RPMI8226 (cell line): ENCODE measurements at regions not wholly inside any gene's neighbourhood (a gene's known extent, or its start where the extent isn't known, plus 50 kb on each side); places are given as distances from the start of the nearest gene placed in this dataset.
"Not testable (repeated sequence)": the region's sequence is repeated elsewhere in the genome, so short reads cannot be mapped to it uniquely, and the experiment has no call there.

Experiments used
- DNase-seq: peaks from one replicate; pipeline ENCODE4 v3.0.0-alpha.2; 2015

- DNase-seq = no peak
Measured at GRCh38 chr17:45650561-45650960, 133.6 kb upstream of the CRHR1 start.

GRCh38 chr17:45651145-45651709 is 132.9 kb upstream of the CRHR1 start:
- DNase-seq = no peak

- DNase-seq = no peak
Measured at GRCh38 chr17:45653616-45654015, 130.5 kb upstream of the CRHR1 start.

GRCh38 chr17:45656527-45657181 is 127.5 kb upstream of the CRHR1 start:
- no peak for DNase-seq

GRCh38 chr17:45660474-45660873 is 123.6 kb upstream of the CRHR1 start:
- DNase-seq = no peak

- DNase-seq = no peak
Measured at GRCh38 chr17:45662432-45662831, 121.7 kb upstream of the CRHR1 start.

- DNase-seq = no peak
Measured at GRCh38 chr17:45663772-45664171, 120.3 kb upstream of the CRHR1 start.

- no peak for DNase-seq
Measured at GRCh38 chr17:45664921-45665320, 119.2 kb upstream of the CRHR1 start.

- DNase-seq = no peak
Measured at GRCh38 chr17:45666046-45666600, 118.0 kb upstream of the CRHR1 start.

GRCh38 chr17:45666641-45667040 is 117.5 kb upstream of the CRHR1 start:
- DNase-seq = no peak

- no peak for DNase-seq
Measured at GRCh38 chr17:45667591-45668171, 116.4 kb upstream of the CRHR1 start.

GRCh38 chr17:45668316-45668715 is 115.8 kb upstream of the CRHR1 start:
- DNase-seq = no peak

GRCh38 chr17:45672301-45672700 is 111.8 kb upstream of the CRHR1 start:
- DNase-seq = no peak

GRCh38 chr17:45672792-45673191 is 111.3 kb upstream of the CRHR1 start:
- DNase-seq = no peak

- DNase-seq = not testable (repeated sequence)
Measured at GRCh38 chr17:45673759-45674158, 110.4 kb upstream of the CRHR1 start.

- DNase-seq = no peak
Measured at GRCh38 chr17:45675012-45675411, 109.1 kb upstream of the CRHR1 start.

GRCh38 chr17:45675892-45676291 is 108.2 kb upstream of the CRHR1 start:
- DNase-seq = no peak

GRCh38 chr17:45676695-45677094 is 107.4 kb upstream of the CRHR1 start:
- DNase-seq = no peak

GRCh38 chr17:45677770-45678169 is 106.3 kb upstream of the CRHR1 start:
- no peak for DNase-seq

GRCh38 chr17:45679426-45679825 is 104.7 kb upstream of the CRHR1 start:
- no peak for DNase-seq

GRCh38 chr17:45680360-45680759 is 103.8 kb upstream of the CRHR1 start:
- peak; percentile 56 for DNase-seq

- DNase-seq = peak; percentile 28
Measured at GRCh38 chr17:45681706-45682105, 102.4 kb upstream of the CRHR1 start.

- DNase-seq = no peak
Measured at GRCh38 chr17:45686250-45686649, 97.9 kb upstream of the CRHR1 start.

- DNase-seq = no peak
Measured at GRCh38 chr17:45687594-45687993, 96.5 kb upstream of the CRHR1 start.
